Activated CD4-positive, alpha-beta T cell treated with anti-CD3 and anti-CD28 coated beads for 36 hours (primary cell): ENCODE measurements at regions not wholly inside any gene's neighbourhood (a gene's known extent, or its start where the extent isn't known, plus 50 kb on each side); places are given as distances from the start of the nearest gene placed in this dataset.

Experiments
- ATAC-seq: fragments of 200-7000 bp; cut with Tn5 transposase; one replicate; pipeline ENCODE4 v1.10.0; 2021; ENCODE audit warnings: mild to moderate bottlenecking, moderate library complexity
- CTCF ChIA-PET: fragments of 350-600 bp; sonication (Branson Sonifier 250); formaldehyde crosslinking; loops from one replicate; lab custom pipeline; 2021; ENCODE audit warnings: antibody characterized with exemption; lab: Charles Lee
- POLR2A ChIA-PET: fragments of 350-600 bp; sonication (Branson Sonifier 250); formaldehyde crosslinking; loops from one replicate; lab custom pipeline; 2021; ENCODE audit warnings: antibody characterized with exemption, inconsistent platforms; lab: Charles Lee
- DNase-seq: peaks from one replicate; pipeline ENCODE4 v3.0.0-alpha.2; 2020
- H3K27ac Mint-ChIP-seq: one replicate; pipeline ENCODE4 v1.8.0; 2021; ENCODE audit warnings: mixed read lengths
- H3K27me3 Mint-ChIP-seq: one replicate; pipeline ENCODE4 v1.8.0; 2021; ENCODE audit warnings: mixed read lengths
- H3K36me3 Mint-ChIP-seq: one replicate; pipeline ENCODE4 v1.8.0; 2021; ENCODE audit warnings: low read depth, mixed read lengths
- H3K4me1 Mint-ChIP-seq: one replicate; pipeline ENCODE4 v1.8.0; 2021; ENCODE audit warnings: mixed read lengths
- H3K4me3 Mint-ChIP-seq: one replicate; pipeline ENCODE4 v1.8.0; 2021; ENCODE audit warnings: mild to moderate bottlenecking, moderate library complexity, mixed read lengths
- H3K9me3 Mint-ChIP-seq: one replicate; pipeline ENCODE4 v1.8.0; 2021; ENCODE audit warnings: low read depth, mixed read lengths
- intact Hi-C, 2 experiments: fragments of 100-400 bp; cut with DNase I in 1 of 2; cut with micrococcal nuclease in 1 of 2; formaldehyde crosslinking; loops; one replicate each; pipeline versions ENCODE4 v1.14.2 to v1.15.1; 2022 to 2024; cut with DNase I, micrococcal nuclease

DNA sequence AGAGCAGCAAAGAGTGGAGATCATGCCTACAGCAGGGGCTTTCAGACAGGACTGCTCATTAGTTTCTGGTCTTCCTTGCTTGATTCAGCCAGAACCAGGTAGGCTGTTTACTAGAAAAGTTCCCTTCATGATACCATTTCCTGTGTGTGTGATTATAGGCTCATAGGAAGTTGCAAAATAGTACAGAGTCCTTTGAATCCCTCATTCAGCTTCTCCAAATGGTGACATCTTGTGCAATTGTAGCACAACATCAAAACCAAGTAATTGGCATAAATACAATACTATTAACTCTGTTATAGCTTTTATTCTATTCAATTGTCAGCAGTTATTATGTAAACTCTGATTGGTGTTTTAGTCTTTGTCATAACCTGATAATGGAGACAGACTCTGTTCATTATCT, 347.3 kb upstream of the CDH4 start:
- H3K27ac Mint-ChIP-seq = no peak overlapping the region

DNA sequence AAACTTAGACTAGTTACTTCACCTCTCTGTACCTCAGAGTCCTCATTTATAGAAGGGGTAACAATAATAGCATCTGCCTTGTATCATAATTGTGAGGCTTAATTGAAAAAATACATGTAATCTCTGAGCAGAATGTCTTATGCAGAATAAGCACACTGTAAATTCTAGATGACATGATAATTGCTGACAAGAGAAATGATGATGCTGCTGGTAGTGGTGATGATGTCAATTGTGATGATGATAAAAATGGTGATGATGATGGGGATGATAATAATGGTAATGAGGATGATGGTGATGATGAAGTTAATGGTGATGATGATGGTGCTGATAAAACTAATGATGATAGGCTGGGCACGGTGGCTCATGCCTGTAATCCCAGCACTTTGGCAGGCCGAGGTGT, 346.1 kb upstream of the CDH4 start:
- no peak overlapping the region for H3K27ac Mint-ChIP-seq
- H3K9me3 Mint-ChIP-seq = peaks cover 7% of the 10 kb centered on the region
- H3K4me3 Mint-ChIP-seq = no peak overlapping the region
- ChIA-PET POLR2A (no interaction called here), CTCF (no interaction called here)
- H3K36me3 Mint-ChIP-seq = no peaks in the 10 kb centered on the region
- H3K4me1 Mint-ChIP-seq = no peaks in the 10 kb centered on the region
- DNase-seq (no peak), ATAC-seq (no peak)
- intact Hi-C loops = no loop called here
- no peaks in the 10 kb centered on the region for H3K27me3 Mint-ChIP-seq

More for the DNA sequence above, 347.3 kb upstream of the CDH4 start:
- Mint-ChIP-seq H3K4me3 (no peak overlapping the region), H3K36me3 (no peaks in the 10 kb centered on the region), H3K27me3 (no peaks in the 10 kb centered on the region), H3K4me1 (no peaks in the 10 kb centered on the region), H3K9me3 (peaks cover 7% of the 10 kb centered on the region)
- ChIA-PET POLR2A (no interaction called here), CTCF (no interaction called here)
- no peak for DNase-seq
- intact Hi-C loops = no loop called here
- no peak for ATAC-seq

DNA sequence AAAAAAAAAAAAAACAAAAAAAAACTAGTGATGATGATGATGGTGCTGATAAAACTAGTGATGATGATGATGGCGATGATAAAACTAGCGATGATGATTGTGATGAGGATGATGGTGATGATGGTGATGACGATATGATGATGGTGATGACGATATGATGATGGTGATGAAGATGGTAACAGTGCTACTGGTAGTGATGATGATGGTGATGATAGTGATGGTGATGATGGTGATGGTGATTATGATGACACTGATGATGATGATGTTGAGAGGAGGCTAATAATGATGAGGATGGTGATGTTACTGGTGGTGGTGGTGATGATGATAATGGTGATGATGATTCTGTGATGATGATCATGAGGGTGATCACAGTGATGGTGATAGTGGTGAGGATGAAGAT, 345.5 kb upstream of the CDH4 start:
- no peak for ATAC-seq
- no peak overlapping the region for H3K27ac Mint-ChIP-seq
- DNase-seq = no peak
- H3K4me3 Mint-ChIP-seq = no peak overlapping the region
- no peaks in the 10 kb centered on the region for H3K36me3 Mint-ChIP-seq
- no peaks in the 10 kb centered on the region for H3K4me1 Mint-ChIP-seq
- H3K9me3 Mint-ChIP-seq = peaks cover 7% of the 10 kb centered on the region
- ChIA-PET CTCF (no interaction called here), POLR2A (no interaction called here)
- intact Hi-C loops = no loop called here
- H3K27me3 Mint-ChIP-seq = no peaks in the 10 kb centered on the region

DNA sequence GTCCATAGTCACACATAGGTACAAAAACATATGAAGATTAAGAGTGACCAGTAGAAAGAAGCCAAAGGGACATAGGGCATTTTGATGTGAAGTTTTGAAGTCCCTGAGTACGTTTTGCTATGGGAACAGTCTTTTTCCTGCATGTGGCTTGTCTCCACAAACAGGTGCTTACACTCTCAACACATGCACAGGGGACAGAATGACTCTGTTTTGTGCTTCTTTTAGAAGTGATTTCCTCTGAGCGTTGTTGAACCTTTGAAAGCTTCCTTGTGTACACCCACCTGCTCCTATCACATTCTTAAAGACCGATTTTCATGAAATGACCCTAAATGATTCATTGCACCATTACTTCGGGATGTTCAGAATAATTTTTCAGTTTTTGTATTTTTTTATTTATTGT, 338.8 kb upstream of the CDH4 start:
- H3K9me3 Mint-ChIP-seq = peaks cover 11% of the 10 kb centered on the region
- CTCF ChIA-PET = no interaction called here
- POLR2A ChIA-PET = no interaction called here
- H3K4me1 Mint-ChIP-seq = no peaks in the 10 kb centered on the region
- ATAC-seq (no peak), DNase-seq (no peak)
- no peak overlapping the region for H3K27ac Mint-ChIP-seq
- H3K27me3 Mint-ChIP-seq = peaks cover 10% of the 10 kb centered on the region
- intact Hi-C loops = no loop called here
- no peak overlapping the region for H3K4me3 Mint-ChIP-seq
- no peaks in the 10 kb centered on the region for H3K36me3 Mint-ChIP-seq

DNA sequence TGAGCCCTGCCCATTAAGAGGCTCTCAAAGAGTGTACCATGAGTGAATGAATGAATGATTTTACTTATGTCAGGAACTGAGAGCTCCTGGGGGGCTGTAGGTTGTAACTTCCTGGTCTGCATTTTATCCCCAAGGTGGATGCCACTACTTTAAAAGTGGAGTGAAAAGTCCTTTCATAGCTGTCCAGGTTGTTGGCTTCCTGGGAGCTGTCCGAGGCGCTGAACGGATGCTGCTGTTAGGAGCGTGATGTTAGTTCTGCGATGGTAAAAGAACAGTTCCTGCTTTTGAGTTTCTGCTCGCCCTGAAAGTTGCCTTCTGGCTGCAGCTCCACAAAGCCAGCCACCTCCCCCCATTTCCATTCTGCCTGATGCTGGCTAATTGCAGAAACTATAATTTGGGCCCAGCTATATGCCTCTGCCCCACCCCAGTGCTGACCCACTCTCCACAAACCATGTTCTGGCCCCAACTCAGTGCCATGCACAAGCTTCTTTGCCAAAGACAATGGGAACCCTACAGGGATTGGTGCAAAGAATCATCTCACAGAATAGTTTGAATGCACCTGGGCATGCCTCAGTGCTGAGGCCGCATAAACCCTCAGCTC, 330.9 kb upstream of the CDH4 start:
- intact Hi-C loops = no loop called here
- Mint-ChIP-seq H3K9me3 (peaks cover 2% of the 10 kb centered on the region), H3K36me3 (no peaks in the 10 kb centered on the region), H3K27me3 (peaks cover 6% of the 10 kb centered on the region), H3K4me1 (no peaks in the 10 kb centered on the region), H3K4me3 (no peak overlapping the region), H3K27ac (no peak overlapping the region)
- ATAC-seq (no peak), DNase-seq (no peak)
- ChIA-PET POLR2A (no interaction called here), CTCF (no interaction called here)

DNA sequence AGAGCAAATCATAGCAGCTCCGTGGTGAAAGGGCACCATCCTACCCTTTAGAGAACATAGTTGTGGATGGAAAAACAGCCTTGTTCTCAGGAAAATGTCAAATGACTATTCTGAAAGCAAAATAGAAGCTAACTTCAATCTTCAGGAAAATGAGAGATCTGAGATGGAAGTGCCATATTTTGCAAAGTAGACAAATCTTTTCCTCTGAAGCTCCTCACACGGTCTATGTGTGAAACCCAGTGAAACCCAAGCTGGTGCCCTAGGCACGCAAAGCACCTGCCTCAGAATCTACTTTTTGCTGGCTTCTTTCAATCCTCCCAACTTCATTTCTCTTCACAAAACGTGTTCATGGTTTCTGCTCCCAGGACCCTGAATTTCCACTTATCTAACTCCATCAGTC, 325.2 kb upstream of the CDH4 start:
- Mint-ChIP-seq H3K4me3 (no peak overlapping the region), H3K4me1 (no peaks in the 10 kb centered on the region), H3K27ac (no peak overlapping the region), H3K36me3 (no peaks in the 10 kb centered on the region), H3K9me3 (no peaks in the 10 kb centered on the region), H3K27me3 (no peaks in the 10 kb centered on the region)
- DNase-seq = no peak
- CTCF ChIA-PET = no interaction called here
- intact Hi-C loops = no loop called here
- no peak for ATAC-seq
- POLR2A ChIA-PET = no interaction called here

DNA sequence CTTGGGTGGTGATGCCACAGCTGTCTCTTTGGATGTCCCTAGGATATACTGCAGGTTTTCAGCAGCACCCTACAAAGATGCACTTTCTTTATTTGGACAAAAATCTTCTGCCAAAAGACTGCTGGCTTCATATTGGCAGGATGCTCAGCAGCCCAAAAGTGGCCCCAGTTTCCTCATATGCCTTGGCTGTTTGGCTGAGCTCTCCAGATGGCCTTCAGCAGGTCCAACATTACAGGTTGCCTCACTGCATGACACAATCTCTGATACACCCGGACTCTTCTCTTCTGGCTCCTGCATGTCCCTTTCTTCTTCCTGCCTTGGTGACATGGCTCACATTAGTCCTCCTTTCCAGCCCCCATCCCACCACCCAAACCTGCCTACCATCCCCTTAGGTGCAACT, 323.7 kb upstream of the CDH4 start:
- DNase-seq (no peak), ATAC-seq (no peak)
- Mint-ChIP-seq H3K27me3 (no peaks in the 10 kb centered on the region), H3K27ac (no peak overlapping the region), H3K4me1 (no peaks in the 10 kb centered on the region), H3K9me3 (no peaks in the 10 kb centered on the region), H3K36me3 (no peaks in the 10 kb centered on the region), H3K4me3 (no peak overlapping the region)
- ChIA-PET CTCF (interaction anchor here (0.6 kb wide), 1 partner anchor 38 kb away, joined by 3 read pairs; no protein-coding TSS in a partner anchor), POLR2A (no interaction called here)
- intact Hi-C loops = no loop called here

DNA sequence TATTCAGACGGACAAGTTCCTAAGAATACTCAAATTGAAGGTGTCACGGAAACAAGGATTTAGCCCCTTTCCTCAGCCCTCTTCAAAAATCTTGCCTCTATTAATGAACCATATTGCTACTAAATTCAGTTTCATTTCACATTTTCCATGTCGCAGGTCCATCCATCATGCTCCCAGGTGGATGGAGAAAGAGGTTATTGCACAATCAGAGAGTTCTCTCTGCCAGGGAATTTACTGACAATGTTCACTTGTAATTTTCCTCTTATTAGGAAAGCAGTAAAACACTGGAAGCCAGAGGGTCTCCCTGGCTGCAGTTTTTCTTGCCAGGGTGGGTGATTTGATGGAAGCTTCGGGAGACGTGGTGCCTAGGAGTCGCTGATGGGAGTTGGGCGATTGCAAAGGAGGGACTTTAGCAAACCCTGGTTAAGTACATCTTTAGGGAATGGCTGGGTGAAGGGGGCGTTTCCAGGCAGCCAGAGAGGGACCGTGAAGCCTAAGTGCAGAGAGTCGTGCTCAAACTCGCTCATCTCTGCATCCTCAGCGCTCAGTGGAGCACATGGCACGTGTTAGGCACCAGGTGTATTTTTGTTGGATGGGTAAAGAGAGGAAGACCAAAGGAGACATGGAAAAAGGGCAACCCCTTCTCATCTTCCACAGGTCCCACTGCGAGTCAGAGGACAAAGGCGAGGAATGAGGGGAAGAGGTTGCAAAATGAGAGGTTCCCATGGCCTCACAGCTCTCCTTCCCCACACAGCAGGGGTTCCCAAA, 321.9 kb upstream of the CDH4 start:
- Mint-ChIP-seq H3K27me3 (no peaks in the 10 kb centered on the region), H3K4me3 (no peak overlapping the region), H3K4me1 (no peaks in the 10 kb centered on the region), H3K9me3 (no peaks in the 10 kb centered on the region), H3K36me3 (no peaks in the 10 kb centered on the region), H3K27ac (no peak overlapping the region)
- DNase-seq = no peak
- no peak for ATAC-seq
- intact Hi-C loops = no loop called here
- CTCF ChIA-PET = no interaction called here
- POLR2A ChIA-PET = no interaction called here

DNA sequence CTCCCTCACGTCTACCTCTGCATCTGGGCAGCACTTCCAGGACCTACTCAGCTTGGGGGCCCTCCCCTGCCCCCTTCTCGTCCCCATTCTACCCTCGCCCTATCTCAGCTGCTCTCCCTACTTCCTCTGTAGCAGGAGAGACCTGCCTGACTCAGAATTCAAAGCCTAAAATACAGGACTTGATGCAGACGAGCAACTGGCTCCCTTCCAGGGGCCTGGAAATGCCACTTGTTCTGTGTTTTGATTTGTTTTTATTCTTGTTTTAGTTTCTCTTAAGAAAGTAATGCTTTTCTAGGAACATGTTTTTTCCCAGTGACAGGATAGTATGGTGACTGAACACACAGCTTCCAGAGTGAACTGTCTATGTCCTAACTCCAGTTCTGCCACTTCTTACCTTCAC, 320.4 kb upstream of the CDH4 start:
- Mint-ChIP-seq H3K36me3 (no peaks in the 10 kb centered on the region), H3K9me3 (no peaks in the 10 kb centered on the region), H3K4me1 (no peaks in the 10 kb centered on the region), H3K4me3 (no peak overlapping the region), H3K27ac (no peak overlapping the region), H3K27me3 (no peaks in the 10 kb centered on the region)
- ChIA-PET POLR2A (no interaction called here), CTCF (no interaction called here)
- ATAC-seq = no peak
- intact Hi-C loops = no loop called here
- no peak for DNase-seq

DNA sequence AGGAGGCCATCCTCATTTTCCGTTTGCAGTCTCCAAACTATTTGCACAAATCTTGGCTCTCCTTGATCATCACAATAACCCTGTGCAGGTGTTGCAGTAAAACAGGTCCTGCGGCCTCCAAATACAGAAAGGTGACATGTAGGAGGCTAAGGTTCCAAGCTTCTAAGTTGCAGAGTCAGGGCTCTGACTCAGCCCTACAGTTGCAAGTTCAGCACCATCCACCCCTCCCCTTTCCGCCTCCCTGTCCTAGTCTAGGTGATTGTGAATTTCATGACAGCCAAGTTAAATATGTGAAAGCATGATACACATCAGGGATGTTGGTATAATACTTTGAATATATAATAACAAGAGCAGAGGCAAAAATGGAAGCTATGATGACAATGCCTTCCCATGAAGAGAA, 317.3 kb upstream of the CDH4 start:
- no peaks in the 10 kb centered on the region for H3K9me3 Mint-ChIP-seq
- CTCF ChIA-PET = interaction anchor here (1.1 kb wide), 1 partner anchor 9 kb away, joined by 3 read pairs; no protein-coding TSS in a partner anchor
- no peak overlapping the region for H3K4me3 Mint-ChIP-seq
- H3K27me3 Mint-ChIP-seq = peaks cover 2% of the 10 kb centered on the region
- POLR2A ChIA-PET = no interaction called here
- no peaks in the 10 kb centered on the region for H3K4me1 Mint-ChIP-seq
- H3K36me3 Mint-ChIP-seq = no peaks in the 10 kb centered on the region
- intact Hi-C loops = no loop called here
- H3K27ac Mint-ChIP-seq = no peak overlapping the region
- ATAC-seq = no peak
- no peak for DNase-seq

DNA sequence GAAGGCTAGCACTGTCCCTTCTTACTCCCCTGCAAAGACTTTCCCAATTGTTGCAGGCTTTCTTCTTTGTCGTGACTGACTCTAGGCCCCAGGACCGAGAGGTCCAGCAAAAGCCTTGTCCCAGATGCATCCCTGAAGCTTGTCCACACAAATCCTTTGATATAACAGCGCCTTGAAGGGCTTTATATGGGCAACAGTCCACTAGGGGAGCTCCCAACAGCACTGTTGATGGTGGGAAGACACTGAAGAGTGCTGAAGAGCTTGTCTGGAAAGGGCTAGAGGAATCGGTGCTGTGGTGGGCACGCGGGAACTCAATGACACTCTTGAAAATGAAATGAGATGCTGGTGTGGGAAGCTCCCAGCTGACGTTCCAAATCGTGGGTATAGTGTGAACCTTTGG, 316.1 kb upstream of the CDH4 start:
- intact Hi-C loops = no loop called here
- no peaks in the 10 kb centered on the region for H3K4me1 Mint-ChIP-seq
- no peak overlapping the region for H3K27ac Mint-ChIP-seq
- H3K36me3 Mint-ChIP-seq = no peaks in the 10 kb centered on the region
- H3K9me3 Mint-ChIP-seq = no peaks in the 10 kb centered on the region
- no peak overlapping the region for H3K4me3 Mint-ChIP-seq
- CTCF ChIA-PET = no interaction called here
- ATAC-seq (no peak), DNase-seq (no peak)
- POLR2A ChIA-PET = no interaction called here
- peaks cover 2% of the 10 kb centered on the region for H3K27me3 Mint-ChIP-seq

DNA sequence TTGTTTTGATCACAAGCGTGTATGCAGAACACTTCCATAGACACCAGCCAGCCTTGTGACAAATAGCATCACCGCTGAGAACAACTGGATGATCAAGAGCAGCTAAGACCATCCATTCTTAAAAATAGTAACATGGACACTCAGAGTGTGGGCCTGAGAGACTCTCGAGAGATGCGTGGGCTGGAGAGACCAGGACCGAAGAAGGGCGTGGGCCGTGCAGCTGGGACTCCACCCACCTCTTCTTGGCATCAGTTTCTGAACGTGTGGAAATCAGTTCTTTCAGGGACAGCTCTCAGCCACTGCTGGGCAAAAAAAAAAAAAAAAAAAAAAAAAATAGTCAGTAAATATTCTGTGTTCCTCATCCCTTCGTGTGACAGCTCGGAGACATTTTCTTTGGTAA, 314.5 kb upstream of the CDH4 start:
- DNase-seq = no peak
- ChIA-PET CTCF (no interaction called here), POLR2A (no interaction called here)
- Mint-ChIP-seq H3K9me3 (no peaks in the 10 kb centered on the region), H3K27me3 (peaks cover 2% of the 10 kb centered on the region), H3K4me1 (no peaks in the 10 kb centered on the region), H3K36me3 (no peaks in the 10 kb centered on the region), H3K27ac (no peak overlapping the region), H3K4me3 (no peak overlapping the region)
- intact Hi-C loops = no loop called here
- ATAC-seq = no peak
